GM21526 (cell line): ENCODE measurements at regions not wholly inside any gene's neighbourhood (a gene's known extent, or its start where the extent isn't known, plus 50 kb on each side); places are given as distances from the start of the nearest gene placed in this dataset.

Experiments used
- ATAC-seq: cut with Tn5 transposase; IDR thresholded peaks from one replicate; pipeline ENCODE4 v1.9.1; 2021; ENCODE audit warnings: moderate library complexity; ENCODE audit not compliant: unreplicated experiment, low FRiP score

DNA sequence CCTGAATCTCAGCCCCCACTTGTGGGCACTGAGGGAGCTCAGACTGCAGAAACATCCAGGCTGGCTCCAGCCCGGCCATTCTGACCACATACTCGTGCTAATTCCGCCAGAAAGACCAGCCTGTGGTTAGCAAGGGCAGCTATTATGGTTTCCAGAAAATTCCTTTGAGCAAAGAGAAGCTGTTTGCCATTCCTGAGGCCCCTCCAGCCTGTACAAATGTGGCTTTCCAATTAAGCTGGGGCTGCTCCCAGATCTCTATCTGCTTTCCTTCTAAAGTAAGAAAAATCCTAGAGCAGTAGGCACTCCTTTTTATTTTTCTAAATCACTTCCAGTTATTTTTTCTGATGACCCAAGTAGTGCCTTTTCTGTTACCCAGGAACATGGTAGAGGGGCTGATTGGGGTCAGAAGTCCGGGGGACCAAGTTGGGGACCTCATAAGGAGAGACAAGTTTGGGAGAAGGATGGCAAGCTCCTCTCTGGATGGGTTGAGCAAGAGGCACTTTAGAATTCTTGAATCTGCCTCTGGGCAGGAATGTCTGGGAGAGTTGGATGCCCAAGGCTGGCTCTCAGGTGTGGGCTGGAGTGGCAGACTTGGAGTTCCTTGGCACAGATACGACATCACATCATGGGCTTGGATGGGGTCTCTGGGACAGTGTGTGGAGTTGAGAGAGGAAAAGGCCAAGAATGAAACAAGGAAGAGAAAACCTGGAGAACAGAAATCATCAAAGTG is 83.3 kb upstream of the TNRC6C start:
- no peak for ATAC-seq

DNA sequence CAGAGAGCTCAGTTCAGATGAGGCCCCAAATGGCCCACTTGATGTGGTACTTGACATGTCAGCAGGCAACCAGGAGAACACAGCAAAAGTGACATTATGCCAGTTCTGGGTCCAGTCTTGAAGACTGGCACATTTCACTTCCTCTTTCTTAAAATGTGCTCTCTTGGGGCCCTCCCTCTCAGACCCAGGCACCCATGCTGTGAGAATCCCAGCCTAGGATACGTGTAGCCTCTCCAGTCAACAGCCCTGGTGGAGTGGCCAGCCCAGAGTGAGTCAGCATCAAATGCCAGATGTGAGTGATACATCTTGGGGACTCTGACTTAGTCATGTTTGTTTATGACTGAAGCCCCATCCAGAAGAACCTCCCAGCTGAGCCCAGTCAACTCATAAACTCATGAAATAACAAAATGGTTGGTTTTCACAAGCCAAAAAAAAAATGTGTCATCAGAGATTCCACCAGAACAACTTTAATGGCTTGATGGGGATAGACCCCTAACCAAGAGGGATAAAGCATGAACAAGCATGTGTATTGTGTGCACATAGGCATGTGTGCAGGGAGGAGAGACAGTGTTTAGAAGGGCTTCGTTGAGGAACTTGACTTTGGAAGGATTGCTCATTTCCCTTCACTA is 82.5 kb upstream of the TNRC6C start:
- no peak for ATAC-seq

DNA sequence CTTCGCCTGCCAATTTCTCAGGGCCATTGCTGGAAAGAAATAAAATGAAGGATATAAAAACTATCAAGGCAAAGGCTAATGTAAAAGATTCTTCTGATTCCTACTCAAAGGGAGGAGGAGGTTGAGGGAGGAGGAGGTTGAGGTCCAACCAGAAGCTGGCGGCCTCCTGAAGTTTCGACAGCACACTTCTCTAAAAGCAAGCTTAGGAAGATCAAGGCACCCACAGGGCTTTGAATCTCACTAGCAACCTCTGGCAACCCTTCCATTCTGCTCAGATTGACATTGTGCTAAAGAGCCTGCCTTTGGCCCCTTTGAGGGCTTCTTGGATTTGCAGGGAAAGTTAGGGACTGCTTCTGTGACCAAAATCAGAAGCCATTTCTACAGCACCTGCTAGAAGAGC is 81.5 kb upstream of the TNRC6C start:
- ATAC-seq = no peak

DNA sequence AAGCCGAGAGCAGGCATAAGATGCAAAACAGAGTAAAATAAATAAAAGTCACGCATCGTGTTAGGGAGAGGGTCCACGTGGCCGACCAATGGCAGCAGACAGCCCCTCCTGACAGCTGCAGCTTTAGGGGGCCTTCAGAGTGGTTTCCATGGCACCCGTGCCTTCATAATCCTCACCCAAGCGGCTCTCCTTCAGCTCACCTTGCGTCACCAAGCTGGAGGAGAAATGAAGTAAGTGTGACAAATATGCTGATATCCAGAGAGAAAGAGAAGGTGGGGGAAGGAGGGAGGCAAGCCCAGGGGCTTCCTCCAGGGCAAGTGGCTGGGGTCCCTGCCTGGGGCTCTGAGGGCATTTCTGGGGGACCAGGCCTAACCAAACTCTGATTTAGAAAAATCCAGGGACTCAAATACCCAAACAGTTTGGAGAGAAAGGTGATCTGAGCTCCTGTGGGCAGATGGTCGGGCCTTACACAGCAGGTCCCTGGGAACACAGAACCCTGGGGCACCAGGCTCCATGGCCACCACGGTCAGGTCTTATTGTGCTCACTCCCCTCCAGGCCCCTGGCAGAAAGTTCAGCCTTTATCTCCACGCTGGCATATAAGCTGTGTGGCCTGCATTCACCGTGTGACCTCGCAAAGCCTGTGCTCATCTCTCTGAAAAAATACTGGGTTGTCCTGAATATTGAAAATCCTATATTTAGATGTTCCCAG is 80.7 kb upstream of the TNRC6C start:
- no peak for ATAC-seq

DNA sequence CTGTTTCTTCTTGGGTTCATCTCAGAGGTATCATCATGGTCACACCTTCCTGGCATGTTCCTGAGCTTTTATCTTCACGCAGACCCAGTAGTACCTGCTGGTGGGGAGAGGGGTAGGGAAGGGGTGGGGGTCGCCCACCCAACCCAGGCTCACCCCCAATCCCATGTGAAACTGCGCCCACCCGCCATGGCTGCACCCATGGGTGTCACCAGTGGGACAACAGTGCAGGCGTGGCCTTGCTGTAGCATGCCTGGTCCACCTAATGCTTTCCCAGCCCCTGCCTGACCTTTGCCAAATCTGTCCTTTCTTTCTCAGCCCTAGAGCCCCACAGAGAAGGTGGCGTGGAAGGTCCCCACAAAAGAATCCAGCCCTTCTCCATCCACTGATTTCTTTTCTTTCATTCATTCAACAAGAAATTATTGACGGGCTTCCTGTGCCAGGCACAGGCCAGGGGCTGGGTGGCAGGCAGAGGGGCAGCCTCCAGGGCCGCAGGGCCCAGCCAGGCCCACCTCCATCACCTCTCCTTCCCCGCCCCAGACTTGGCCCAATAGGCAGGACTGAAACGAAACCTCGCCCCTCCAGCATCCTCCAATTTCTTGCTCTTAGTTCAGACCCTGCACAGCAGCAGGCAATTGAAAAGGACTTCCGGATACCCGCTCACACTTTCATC is 79.1 kb upstream of the TNRC6C start:
- no peak for ATAC-seq

DNA sequence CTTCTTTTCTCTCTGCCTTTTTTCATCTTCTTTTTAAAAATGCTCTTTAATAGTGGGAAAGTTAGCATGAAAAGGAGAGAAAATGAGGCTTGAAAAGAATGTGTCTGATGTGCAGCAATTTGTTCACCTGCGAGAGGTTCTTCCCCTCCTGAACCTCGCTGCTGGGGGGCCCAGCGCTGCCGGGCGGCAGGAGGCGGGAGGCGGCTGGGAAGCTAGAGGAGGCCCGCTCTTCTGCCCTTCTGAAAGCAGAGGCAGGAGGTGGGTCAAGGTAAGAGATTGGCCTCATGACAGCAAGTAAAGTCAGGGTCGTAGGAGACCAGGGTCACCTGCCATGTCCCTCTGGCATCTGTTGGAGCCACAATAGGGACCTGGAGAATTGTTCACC is 78.6 kb upstream of the TNRC6C start:
- no peak for ATAC-seq

DNA sequence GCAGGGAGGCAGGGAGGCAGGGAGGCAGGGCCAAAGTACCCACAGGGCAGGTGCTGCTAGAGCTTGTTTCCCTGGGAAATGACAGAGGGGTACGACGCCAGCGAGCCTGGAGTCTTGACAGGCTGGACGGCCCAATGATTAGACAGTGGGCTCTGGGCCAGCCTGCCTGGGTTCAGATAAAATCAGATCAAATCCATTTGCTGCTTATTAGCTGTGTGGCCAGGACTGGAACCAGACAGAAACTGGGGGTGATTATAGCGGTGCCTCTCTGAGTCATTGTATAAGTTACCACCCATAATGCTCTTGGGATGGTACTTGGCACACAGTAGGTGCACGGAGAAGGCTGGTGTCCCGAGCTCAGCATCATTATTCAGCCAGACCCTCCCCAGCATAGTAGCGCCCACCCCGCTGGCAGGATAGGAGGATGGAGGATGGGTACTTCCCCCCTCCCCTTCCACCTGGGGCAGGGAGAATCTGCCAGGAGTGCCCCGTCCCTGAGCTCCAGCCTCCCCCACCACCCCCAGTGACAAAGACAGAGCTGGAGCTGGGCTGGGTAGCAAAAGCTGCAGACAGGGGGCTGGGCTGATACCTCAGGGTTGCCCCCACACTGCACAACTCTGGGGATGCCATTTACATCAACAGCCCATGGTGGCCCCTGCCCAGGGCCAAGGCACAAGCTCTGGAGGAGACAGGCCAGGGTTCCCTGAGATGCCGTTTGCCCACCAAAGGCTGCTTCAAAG is 77.6 kb upstream of the TNRC6C start:
- ATAC-seq = no peak

DNA sequence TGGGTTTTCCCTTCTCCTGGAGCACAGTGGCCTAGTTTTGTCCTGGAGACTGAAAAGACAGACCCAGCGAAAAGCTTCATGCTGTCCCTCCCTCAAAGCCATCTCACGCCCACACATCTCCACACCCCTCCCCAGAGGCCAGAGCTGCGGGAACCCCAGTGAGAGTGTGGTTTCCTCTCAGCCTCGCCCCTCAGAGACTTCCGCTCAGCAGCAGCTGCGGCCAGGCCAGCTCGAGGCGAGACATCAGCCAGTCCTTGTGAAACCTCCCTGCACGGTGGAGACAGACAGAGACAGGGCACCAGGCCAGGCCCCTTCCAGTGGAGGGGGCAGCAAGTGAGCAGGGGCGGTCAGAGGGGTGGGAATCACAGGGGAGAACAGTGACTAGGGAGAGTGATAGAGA is 77.0 kb upstream of the TNRC6C start:
- peak; percentile 59 for ATAC-seq

DNA sequence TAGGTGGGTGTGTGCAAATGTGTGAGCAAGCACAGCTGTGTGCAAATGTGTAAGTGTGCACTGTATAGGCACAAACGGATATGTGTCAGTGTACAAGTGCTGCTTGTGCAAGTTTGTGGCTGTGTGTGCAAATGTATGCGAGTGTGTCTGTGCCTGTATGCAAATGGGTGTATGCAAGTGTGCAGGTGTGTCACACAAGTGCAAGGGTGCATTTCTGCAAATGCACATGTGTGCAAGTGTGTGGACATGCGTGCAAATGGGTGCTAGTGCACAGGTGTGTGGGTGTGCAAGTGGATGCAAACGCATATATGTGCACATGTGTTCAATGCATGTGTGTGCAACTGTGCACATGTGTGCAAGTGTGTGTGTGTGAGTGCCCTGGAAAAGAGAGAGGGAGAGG is 76.5 kb upstream of the TNRC6C start:
- no peak for ATAC-seq

DNA sequence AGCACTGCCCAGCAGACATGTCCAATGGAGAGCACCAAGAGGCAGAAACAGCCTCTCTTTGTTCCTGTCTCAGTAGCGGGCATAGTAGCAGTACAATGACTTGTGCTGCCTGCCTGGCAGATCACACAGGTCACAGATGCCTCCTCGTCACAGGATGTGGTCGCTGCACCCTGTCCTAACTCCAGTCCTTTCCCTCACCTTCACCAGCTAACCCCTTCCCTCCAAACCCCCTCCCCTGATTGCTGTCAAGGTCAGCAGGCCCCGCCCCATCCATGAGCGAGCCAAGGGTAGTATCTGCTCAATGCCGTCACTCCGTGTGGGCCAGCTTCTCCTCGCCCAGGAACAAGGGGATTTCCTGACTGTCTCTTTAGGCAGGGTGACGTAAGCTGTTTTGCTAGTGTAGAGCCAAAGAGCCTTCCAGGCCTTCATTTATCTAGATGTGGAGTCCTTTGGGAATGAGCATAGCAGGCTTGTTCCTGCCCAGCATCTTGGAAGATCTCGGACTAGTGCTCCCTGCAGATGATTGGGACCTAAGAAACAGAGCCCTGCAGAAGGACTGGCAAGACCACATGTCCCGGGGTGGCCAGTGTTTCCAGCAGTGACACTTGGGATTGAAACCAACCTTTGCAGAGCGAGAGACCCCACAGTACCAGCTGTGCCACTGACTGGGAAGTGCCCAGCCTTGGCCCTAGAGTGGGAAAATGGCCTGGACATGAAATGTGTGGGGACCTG is 75.9 kb upstream of the TNRC6C start:
- no peak for ATAC-seq

DNA sequence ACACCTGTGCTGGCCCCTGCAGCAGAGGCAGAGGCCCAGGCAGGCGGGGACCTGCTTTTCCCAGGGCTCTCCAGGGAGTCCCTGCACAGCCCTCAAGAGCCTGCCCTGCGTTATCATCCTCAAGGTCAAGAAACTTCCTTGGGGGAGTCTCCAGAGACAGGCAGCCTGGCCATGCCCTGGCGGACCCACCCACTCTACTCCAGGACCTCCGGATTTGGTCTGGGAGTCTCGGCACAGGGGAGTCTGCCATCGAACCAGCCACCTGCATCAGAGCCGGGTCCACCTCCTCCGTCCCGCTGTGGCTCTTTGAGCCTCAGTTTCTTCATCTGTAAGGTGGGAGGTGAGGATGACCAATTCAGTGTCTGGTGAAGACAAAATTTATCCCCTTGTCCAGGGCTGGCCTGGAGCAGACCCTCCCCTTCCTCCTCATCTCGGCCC is 75.3 kb upstream of the TNRC6C start:
- ATAC-seq = no peak

DNA sequence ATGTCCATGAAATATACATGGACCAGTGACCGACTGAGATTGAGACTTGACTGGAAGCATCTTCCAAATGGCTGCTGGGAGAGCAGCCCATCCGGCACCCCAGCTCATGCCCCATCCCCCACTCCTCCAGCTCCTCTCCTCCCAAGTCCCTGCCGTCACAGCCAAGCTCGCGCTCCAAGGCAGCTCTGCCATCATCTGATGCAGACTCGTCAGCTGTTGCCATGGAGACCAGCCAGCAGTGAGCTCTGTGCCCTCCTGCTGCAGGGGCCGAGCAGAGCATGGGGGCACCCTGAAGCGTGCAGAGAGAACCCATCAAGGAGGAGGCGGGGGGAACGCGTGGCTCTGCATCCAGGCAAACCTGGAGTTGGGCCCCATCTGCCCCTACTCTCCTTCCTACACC is 74.5 kb upstream of the TNRC6C start:
- ATAC-seq = no peak

DNA sequence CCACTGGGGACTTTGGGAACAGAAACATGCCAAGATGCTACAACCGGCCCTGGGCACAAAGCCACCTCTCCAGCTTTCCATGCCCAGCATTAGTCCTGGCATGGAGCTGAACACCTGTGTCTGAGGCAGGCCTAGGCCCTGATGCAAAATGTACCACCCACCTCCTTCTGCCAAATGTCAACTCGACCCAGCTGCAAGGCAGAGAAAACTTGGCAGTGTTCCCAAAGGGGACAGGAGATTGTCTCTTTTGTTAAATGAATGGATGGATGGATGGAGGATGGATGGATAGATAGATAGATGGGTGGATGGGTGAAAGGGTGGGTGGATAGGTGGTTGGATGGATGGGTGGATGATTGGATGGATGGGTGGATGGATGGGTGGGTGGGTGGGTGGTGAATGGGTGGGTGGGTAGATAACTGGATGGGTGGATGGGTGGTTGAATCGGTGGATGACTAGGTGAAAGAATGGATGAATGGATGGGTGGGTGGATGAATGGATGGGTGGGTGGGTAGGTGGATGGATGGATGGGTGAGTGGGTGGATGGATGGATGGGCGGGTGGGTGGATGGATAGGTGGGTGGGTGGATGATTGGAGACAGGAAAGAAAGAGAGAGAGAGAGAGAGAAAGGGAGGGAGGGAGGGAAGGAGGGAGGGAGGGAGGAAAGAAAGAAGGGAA is 73.4 kb upstream of the TNRC6C start:
- ATAC-seq = no peak

DNA sequence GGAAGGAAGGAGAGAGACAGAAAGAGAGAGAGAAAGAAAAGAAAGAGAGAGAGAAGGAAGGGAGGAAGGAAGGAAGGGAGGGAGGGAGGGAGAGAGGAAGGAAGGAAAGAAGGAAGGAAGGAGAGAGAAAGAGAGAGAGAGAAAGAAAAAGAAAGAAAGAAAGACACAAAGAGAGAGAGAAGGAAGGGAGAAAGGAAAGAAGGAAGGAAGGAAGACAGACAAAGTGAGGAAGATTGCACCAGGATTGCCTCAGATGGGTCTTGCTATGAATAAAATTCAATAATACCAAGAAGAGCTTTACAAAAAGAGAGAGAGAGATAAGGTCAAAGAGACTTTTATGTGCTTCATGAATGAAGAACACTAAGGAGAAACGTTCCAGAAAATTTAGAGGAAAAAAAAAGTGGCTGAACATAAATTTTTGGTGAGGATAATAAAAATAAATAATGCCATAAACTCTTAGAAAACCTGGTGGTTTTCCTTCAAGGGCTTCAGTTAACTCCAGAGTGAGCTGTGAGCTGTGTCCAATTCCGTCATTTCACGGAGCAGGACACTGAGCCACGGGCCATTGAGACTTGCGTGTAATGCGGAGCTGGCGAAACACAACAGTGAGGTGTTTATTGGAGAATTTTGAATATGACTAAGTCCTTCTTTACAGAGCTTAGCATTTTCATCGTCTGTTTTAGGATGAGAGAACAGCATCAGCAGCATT is 72.7 kb upstream of the TNRC6C start:
- no peak for ATAC-seq

DNA sequence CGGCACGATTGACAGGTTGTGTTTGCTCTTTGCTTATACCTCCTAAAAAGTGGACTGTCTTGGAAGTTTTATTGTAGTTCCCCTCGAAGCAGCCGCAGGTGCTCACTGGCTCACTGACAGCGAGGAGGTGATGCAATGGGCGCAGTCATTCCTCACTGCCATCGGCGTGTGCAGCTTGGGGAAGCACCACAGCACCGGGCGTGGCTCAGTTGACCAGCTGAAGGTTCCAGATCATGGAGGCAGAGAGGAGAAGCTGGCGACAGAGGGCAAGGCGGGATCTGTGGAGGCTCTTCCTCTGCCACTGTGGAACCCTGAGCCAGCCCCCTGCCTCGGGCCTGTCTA is 72.1 kb upstream of the TNRC6C start:
- ATAC-seq = no peak

DNA sequence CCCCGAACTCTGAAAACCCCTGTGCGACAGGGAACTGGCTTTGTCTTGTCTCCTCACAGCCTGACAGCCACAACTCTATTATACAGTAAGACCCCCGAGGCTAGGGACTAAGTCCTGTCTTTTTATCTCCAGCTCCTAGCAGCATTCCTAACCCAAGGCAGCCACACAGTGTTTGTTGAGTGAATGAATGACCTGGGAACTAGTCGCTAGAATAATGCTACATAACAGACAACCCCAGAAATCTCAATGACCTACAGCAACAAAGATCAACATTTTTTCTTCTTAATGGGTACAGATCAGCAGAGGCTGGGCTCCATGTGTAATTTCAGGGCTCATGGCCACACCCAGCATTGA is 71.4 kb upstream of the TNRC6C start:
- ATAC-seq = no peak

DNA sequence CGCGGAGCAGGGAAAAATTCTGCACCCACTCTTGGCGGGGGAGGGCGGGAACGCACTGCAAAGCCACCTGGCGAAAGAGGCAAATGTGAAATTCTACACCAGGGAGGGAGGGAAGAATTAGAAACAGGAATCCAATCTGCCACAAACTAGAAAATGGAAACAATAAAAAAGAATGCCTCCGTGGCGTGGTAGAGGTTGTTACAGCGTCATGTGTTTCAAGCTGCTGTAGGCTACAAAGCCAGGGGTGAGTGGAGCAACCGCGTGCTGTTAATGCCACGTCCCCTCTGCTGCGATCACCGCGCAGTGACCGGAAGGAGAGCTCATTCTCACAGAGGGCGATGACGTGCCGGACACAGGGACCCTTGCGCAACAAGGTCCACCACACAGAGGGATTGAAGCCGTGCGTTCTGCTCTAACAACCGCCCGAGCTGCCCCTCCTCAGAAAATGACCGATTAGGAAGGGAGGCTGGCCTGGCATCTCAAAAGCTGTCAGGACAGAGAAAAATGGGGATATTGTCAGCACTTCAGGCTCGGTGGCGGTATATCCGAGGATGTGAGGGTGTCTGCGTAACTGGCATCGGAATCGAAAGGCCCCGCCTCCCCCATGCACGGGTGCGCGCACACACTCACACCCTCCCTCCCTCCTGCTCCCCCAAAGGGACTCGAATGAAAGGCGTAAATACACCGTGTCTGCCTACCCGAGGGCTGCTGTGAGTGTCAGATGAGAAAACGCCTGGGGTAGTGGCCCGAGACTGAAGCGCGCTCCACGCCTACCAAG is 70.8 kb upstream of the TNRC6C start:
- ATAC-seq = no peak
